Breast epithelium (tissue), 3 donors: ENCODE measurements at regions not wholly inside any gene's neighbourhood (a gene's known extent, or its start where the extent isn't known, plus 50 kb on each side); places are given as distances from the start of the nearest gene placed in this dataset.

Source experiments
- CTCF ChIP-seq, 3 donors: fragments of 450-650 bp; IDR thresholded peaks; one replicate each; pipeline ENCODE4 v1.5.1; 2016 to 2017; ENCODE audit warnings: antibody characterized with exemption in 3 of 3, mild to moderate bottlenecking in 3 of 3, moderate library complexity in 3 of 3
- POLR2A ChIP-seq: fragments of 450-650 bp; IDR thresholded peaks from one replicate; pipeline ENCODE4 v1.6.1; 2016; ENCODE audit warnings: antibody characterized with exemption, mild to moderate bottlenecking, moderate library complexity
- POLR2AphosphoS5 ChIP-seq, 3 donors: sonication (generic); formaldehyde crosslinking; IDR thresholded peaks; one replicate each; pipeline ENCODE4 v1.6.1; 2017; ENCODE audit warnings: antibody characterized with exemption in 3 of 3

- TF ChIP-seq CTCF (IDR thresholded peaks at IDR 0.05), result no peak
- no peak for TF ChIP-seq POLR2AphosphoS5 (IDR thresholded peaks at IDR 0.05)
- no peak for TF ChIP-seq POLR2A
Measured at GRCh38 chr13:53105890-53106289, 77.3 kb downstream of the OLFM4 start.
